IMR-90 (cell line): ENCODE measurements at regions not wholly inside any gene's neighbourhood (a gene's known extent, or its start where the extent isn't known, plus 50 kb on each side); places are given as distances from the start of the nearest gene placed in this dataset.

Experiments
- BHLHE40 ChIP-seq: fragments of 150-350 bp; IDR thresholded peaks from 2 replicates; pipeline ENCODE4 v1.6.1; 2016; ENCODE audit warnings: mild to moderate bottlenecking, low read depth, low read length
- CEBPB ChIP-seq: IDR thresholded peaks from 2 replicates; pipeline ENCODE4 v1.6.1; 2012; ENCODE audit warnings: low read depth, low read length, improper control_type of control experiment
- POLR2A ChIP-seq: IDR thresholded peaks from 2 replicates; pipeline ENCODE4 v1.6.1; 2012; ENCODE audit warnings: mild to moderate bottlenecking, low read depth, low read length
- RFX5 ChIP-seq: IDR thresholded peaks from 2 replicates; pipeline ENCODE4 v1.8.0; 2012; ENCODE audit warnings: low read depth, mild to moderate bottlenecking, low read length, moderate library complexity
- SMC3 ChIP-seq: fragments of 150-350 bp; IDR thresholded peaks from 2 replicates; pipeline ENCODE4 v1.6.1; 2016; ENCODE audit warnings: low read depth, mild to moderate bottlenecking, antibody characterized with exemption, low read length, moderate library complexity
- TF ChIP-seq, protein P1 (sequence below): conservative IDR thresholded peaks from 2 replicates; pipeline ENCODE4 v1.5.1; 2012; ENCODE audit warnings: mild to moderate bottlenecking, low read depth, low read length, improper control_type of control experiment

DNA sequence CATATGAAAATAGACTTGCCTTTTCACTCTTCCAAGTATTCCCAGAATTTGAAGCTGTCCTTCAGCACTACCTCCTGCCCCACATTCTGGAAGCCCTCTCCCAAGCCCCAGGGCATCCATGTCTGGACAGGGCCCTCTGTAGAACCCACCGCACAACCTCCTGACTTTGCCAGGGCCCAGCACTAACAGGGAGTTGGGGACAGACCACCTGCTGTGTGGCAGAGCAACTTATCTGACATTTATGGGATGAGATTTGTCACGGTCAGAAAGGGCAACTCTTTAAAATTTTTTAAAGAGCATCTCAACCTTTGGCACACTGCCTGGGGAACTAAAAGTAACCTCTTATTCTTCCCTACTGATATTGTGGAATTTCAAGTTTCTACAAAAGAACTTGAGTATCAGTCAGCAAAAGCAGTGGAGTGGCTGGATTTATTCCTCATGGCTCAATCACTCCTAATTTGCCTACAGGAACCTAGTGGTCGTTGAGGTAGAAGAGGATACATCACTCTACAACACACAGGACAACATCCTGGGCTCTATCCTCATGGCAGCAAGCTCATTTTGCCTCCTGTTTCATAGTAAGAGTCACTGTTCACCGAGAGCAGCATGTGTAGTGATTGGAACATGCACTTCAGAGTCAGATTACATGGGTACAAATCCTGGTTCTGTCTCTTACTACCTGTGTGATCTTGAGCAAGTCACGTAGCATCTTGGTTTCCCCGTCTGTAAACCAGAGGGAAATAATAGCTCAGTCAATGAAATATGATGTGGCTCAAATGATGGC, 285.3 kb downstream of the ENC1 start:
- TF ChIP-seq BHLHE40 (no peak), RFX5 (no peak), CEBPB (no peak), POLR2A (no peak), SMC3 (no peak)
- TF ChIP-seq, protein P1, sequence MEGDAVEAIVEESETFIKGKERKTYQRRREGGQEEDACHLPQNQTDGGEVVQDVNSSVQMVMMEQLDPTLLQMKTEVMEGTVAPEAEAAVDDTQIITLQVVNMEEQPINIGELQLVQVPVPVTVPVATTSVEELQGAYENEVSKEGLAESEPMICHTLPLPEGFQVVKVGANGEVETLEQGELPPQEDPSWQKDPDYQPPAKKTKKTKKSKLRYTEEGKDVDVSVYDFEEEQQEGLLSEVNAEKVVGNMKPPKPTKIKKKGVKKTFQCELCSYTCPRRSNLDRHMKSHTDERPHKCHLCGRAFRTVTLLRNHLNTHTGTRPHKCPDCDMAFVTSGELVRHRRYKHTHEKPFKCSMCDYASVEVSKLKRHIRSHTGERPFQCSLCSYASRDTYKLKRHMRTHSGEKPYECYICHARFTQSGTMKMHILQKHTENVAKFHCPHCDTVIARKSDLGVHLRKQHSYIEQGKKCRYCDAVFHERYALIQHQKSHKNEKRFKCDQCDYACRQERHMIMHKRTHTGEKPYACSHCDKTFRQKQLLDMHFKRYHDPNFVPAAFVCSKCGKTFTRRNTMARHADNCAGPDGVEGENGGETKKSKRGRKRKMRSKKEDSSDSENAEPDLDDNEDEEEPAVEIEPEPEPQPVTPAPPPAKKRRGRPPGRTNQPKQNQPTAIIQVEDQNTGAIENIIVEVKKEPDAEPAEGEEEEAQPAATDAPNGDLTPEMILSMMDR, result no peak
